SW480 (cell line): ENCODE measurements at regions not wholly inside any gene's neighbourhood (a gene's known extent, or its start where the extent isn't known, plus 50 kb on each side); places are given as distances from the start of the nearest gene placed in this dataset.

Experiments used
- DNase-seq: peaks from one replicate; pipeline ENCODE4 v3.0.0-alpha.2; 2016; ENCODE audit warnings: low spot score

DNA sequence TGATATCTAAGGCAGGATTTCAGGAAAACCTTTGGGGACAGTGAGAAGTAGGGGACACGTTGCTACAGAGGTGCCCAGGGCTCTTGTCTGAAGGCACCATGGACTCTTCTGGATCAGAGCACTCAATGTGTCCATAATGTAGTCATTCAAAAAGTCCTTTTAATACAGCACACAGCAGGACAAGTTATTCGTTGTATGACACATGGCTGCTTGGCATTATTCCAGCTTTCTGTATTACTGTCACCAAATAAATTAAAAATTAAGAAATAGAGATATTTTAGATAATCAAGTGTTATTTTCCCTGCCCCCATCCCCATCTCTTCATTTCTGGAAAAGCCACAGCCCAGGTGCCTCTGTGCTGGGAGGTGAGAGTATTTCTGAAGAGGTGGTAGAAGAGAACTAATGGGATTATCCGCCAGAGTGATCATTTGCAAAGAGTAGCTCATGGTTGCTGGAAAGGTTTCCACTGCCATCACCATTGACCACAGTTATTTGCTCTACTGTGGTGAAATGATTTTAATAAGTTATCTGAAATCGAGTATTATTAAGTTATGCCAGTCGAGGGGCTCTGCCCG is 83.0 kb downstream of the CXCL12 start:
- no peak for DNase-seq

DNA sequence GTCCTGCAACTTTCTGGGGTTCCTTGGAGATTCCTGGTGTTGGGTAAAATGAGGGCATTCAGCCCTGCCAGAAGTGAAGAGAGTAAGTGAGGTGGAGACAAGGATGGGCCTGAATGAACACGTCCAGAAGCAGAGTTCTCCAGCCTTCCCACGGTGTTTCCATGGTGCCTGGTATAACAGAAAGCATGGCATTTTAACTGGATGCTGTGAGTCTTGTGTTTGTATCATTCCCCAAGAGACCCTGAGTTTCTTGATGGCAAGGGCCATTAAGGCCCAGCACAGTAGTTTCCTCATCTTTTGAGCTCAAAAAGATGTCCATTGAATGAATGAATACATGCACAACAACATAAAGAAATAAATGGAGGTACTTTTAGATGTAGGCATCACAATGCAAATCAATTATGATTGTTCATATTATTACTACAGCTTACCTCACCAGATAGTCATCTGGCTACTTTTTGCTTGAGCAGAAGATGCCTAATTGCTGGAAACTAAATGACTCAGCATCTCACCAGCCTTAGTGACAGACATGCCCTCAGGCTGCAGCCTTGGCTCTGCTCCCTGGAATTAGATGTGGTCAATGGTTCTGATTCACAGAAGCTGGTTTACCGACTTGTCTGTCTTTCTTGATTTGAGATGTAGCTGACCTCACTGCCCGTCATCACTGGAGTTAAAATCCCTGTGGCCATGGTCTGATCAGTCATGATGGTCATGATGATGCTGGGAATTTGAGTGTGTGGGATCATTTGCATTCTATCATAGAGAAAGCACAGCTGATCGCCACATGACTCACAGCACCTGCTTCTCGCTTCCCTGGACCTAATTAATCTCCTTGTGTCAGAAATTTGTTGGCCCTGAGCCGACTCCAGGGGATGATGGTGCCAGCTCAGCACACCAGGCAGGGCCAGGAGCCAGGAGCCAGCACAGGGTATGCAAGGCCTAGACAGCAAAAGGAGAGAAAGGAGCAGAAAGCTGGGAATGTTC is 83.9 kb downstream of the CXCL12 start:
- peak; percentile 22 for DNase-seq

DNA sequence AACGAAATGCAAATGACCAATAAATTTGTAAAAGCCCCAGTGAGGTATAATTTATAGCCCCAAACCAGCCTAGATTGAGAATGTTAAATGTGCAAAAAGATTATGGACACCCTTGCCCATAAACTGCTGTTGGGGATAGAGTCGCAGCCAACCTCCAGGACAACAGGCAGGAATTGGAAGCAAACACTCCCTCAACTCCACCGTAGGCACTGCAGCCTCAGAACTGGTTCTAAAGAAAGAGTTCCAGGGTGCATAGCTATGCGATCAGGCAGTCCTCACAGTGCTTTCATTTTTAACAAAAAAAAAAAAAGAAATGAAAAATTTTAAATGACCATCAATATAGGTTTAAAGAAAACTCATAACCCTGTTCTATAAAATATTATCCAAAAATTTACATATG is 86.2 kb downstream of the CXCL12 start:
- no peak for DNase-seq

DNA sequence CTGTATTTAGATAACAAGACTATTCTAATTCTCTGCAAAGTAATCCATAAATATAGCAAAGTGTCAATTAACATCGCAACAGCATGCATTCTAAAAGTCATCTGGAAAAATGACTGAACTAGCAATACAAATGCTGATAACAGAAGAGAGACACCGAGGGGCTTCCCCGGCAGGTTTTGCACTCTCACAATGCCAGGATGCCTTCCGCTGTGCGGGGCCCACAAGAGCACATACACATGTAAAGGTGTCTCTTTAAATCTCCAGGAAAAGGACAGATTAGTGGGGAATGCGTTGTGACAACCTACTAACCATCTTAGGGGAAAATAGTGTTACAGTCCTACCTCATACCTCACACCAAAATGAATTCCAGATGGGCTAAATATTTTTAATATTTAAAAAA is 86.9 kb downstream of the CXCL12 start:
- DNase-seq = no peak

- no peak for DNase-seq
Measured at GRCh38 chr10:44295644-44296241, 89.2 kb downstream of the CXCL12 start.

- DNase-seq = no peak
Measured at GRCh38 chr10:44294726-44295412, 90.0 kb downstream of the CXCL12 start.

GRCh38 chr10:44293842-44294241 is 91.1 kb downstream of the CXCL12 start:
- DNase-seq = no peak

DNA sequence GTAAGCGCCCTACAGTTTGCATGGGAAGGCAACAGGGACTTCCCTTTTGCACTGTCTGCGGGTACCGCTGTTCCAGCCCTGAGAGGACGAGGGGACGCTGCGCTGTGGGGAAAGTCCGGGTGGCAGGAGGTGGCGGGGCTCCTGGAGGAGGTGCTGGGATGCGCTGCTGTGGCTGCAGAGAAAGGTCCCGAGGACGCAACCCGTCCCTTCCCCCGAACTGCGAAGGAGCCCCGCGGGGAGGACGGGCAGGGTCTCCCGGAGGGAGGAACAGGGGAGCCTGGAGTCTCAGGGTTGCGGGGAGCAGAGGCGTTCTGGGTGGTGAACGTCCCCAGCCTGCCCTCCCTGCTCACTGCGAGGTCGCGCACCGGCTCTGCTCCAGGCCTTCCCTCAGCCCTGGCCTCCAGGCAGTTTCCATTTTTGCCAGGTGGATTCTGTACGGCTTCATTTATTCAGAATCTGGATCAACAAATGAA is 91.6 kb downstream of the CXCL12 start:
- no peak for DNase-seq

DNA sequence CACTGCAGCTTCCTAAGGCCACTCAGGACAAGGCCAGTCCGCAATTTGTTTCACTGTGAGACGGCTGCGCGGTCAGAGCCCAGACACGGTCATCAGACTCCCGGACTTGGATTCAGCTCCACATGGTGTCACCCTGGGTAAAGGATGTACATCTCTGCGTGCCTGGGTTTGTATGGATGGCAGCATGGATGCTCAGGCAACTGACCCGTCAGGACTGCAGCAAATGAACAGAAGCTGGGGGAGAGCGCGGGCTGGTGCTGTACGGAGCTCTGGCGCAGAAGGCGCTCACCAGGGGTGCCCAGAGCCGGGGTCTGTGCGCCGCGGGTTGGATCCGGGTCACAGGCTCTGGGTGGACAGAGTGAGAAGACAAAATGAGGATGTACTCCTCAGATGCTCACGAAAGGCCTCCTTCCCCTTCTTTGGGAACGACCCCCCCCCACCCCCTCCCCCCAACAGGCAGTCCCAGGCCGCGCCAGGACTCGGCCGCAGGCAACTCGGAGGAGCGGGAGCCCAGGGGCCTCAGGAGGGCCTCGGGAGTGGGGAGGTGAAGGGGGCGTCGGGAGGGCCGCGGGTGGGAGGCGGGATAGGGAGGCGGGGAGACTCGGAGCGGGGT is 92.4 kb downstream of the CXCL12 start:
- DNase-seq = no peak

DNA sequence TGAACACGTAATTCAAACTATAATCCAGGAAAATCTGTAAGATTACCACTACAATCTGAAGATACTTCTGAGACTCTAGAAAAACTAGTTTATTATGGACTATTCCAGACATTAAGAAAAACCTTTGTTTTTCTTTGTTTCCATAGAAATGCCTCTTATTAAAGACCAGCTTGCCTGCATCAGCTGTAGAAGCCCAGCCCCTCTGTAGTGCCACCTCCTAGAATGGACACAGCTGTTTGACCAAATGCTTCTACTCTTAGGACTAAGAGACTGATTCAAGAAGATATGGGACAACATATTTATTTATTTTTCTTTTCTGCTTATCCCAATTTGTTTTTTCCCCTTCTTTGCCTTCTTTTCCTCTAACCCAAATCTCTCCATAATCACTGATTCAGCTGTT is 93.8 kb downstream of the CXCL12 start:
- no peak for DNase-seq

- no peak for DNase-seq
Measured at GRCh38 chr10:44289125-44289524, 95.8 kb downstream of the CXCL12 start.

- DNase-seq = no peak
Measured at GRCh38 chr10:44287408-44287807, 97.5 kb downstream of the CXCL12 start.

GRCh38 chr10:44284198-44285084 is 100.5 kb downstream of the CXCL12 start:
- no peak for DNase-seq

DNA sequence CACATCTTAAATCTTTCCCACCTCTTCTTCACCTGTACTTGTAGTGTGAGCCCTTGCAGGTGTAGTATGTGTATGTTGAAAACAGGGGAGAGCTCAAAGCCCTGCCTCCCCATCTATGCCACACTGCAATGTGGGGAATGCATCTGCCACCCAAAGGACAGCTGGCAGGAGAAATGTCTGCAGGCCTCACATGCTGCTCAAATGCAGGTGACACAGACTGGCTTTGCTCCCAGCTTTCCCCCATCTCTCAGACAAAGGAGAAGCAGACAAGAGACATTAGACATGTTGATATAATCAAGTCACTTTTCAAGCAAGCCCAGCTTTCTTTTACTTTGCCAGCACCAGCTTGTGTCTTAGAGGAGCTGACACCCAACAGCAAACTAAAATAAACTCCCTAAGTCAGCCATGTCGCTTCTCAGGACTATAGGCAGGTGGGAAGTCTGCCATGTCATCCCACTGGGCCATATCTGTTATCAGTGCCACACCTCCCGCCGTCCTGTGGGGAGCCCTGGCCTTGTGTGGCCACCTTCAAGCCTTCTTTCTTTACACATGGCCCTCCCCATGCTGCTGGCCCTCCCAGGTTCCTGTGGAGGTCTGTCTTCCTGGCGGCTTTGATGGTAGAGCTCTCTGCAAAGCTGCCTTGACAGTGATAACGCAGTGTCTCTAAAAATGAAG is 102.1 kb downstream of the CXCL12 start:
- no peak for DNase-seq

DNA sequence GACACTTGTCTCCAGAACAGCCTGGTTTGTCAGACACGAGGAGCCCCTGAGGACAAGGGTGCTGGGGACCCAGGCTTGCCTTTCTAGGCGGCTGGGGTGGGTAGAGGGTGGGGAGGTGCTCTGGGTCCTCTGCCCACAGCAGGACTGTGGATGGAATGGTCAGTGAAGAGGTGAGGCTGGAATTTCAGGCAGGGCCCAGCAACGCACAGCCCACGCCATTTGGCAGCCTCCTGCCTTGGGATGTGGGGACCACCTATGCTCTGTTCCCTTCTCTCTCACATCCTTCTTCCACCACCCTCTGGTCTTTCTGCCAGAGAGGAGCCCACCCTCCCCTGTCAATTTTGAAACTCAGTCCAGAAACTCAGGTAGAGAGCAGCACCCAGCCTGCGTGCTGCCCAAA is 103.2 kb downstream of the CXCL12 start:
- DNase-seq = no peak

DNA sequence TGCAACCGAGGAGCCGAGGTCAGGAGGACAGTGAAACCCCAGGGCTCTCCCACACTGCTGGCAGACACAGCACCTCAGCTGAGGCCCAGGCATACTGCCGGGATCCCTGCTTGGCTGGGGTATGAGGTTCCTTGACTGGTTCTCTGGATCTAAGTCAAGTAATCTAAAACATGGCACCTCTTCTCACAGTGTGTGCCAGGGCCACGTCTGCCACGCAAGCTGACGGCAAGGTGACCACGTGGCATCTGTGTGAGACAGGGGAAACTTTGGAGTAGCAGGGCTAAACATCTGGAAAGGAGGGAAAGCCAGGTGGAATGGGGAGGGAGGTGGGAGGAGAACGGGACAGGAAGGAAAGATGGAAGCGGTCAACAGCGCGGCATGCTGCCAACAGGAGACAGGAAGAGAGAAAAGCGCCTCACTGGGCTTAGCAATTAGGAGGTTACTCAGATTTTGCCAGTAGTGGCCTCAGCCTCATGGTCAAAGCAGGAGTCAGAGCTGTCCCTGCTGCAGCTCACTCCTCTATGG is 103.7 kb downstream of the CXCL12 start:
- no peak for DNase-seq

GRCh38 chr10:44280226-44281014 is 104.5 kb downstream of the CXCL12 start:
- no peak for DNase-seq

GRCh38 chr10:44279426-44280126 is 105.3 kb downstream of the CXCL12 start:
- no peak for DNase-seq
